WTC11 (cell line): ENCODE measurements at regions not wholly inside any gene's neighbourhood (a gene's known extent, or its start where the extent isn't known, plus 50 kb on each side); places are given as distances from the start of the nearest gene placed in this dataset.

Experiments
- ATAC-seq: fragments of 200-7000 bp; cut with Tn5 transposase; 2 replicates; pipeline ENCODE4 v1.10.0; 2021; ENCODE audit warnings: mild to moderate bottlenecking, moderate library complexity
- CTCF ChIA-PET: fragments of 300-600 bp; sonication (Branson Sonifier 250); formaldehyde crosslinking; loops from one replicate; lab custom pipeline; 2021; ENCODE audit warnings: antibody characterized with exemption; lab: Charles Lee
- POLR2A ChIA-PET: fragments of 350-600 bp; sonication (Branson Sonifier 250); formaldehyde crosslinking; loops from one replicate; lab custom pipeline; 2021; ENCODE audit warnings: antibody characterized with exemption; lab: Charles Lee
- DNase-seq: peaks from one replicate; pipeline ENCODE4 v3.0.0; 2021; ENCODE audit warnings: low spot score
- H3K27ac Mint-ChIP-seq: 2 replicates; pipeline ENCODE4 v1.8.0; 2021; ENCODE audit warnings: mixed read lengths
- H3K27me3 Mint-ChIP-seq: 2 replicates; pipeline ENCODE4 v1.8.0; 2021; ENCODE audit warnings: low read depth, mild to moderate bottlenecking, moderate library complexity, mixed read lengths
- H3K36me3 Mint-ChIP-seq: 2 replicates; pipeline ENCODE4 v1.8.0; 2021; ENCODE audit warnings: mixed read lengths
- H3K4me1 Mint-ChIP-seq: 2 replicates; pipeline ENCODE4 v1.8.0; 2022; ENCODE audit warnings: mixed read lengths
- H3K4me3 Mint-ChIP-seq: 2 replicates; pipeline ENCODE4 v1.8.0; 2021; ENCODE audit warnings: mild to moderate bottlenecking, moderate library complexity, mixed read lengths
- H3K9me3 Mint-ChIP-seq: 2 replicates; pipeline ENCODE4 v1.8.0; 2021; ENCODE audit warnings: mixed read lengths
- ATF1 ChIP-seq: sonication (generic); formaldehyde crosslinking; IDR thresholded peaks from 2 replicates; pipeline ENCODE4 v1.8.1; 2023; ENCODE audit warnings: mild to moderate bottlenecking, moderate library complexity, missing genetic modification reagents
- ELF4 ChIP-seq: sonication (generic); formaldehyde crosslinking; IDR thresholded peaks from 2 replicates; pipeline ENCODE4 v1.8.1; 2022; ENCODE audit warnings: low read depth, mild to moderate bottlenecking, moderate library complexity, missing genetic modification reagents
- ESRRA ChIP-seq: sonication (generic); formaldehyde crosslinking; IDR thresholded peaks from 2 replicates; pipeline ENCODE4 v1.8.1; 2022; ENCODE audit warnings: mild to moderate bottlenecking, missing genetic modification reagents, borderline replicate concordance
- FOXK1 ChIP-seq: sonication (generic); formaldehyde crosslinking; IDR thresholded peaks from 2 replicates; pipeline ENCODE4 v1.8.0; 2022; ENCODE audit warnings: mild to moderate bottlenecking, moderate library complexity, missing genetic modification reagents
- JUN ChIP-seq: sonication (generic); formaldehyde crosslinking; IDR thresholded peaks from 2 replicates; pipeline ENCODE4 v1.8.0; 2023; ENCODE audit warnings: mild to moderate bottlenecking, missing genetic modification reagents
- NFATC4 ChIP-seq: fragments of 250-450 bp; sonication (Bioruptor Pico); IDR thresholded peaks from 2 replicates; pipeline ENCODE4 v1.9.0; 2021; ENCODE audit warnings: mild to moderate bottlenecking
- NR2C2 ChIP-seq: sonication (generic); formaldehyde crosslinking; IDR thresholded peaks from 2 replicates; pipeline ENCODE4 v1.8.0; 2022; ENCODE audit warnings: mild to moderate bottlenecking, missing genetic modification reagents
- ZNF219 ChIP-seq: sonication (generic); formaldehyde crosslinking; IDR thresholded peaks from 2 replicates; pipeline ENCODE4 v1.8.0; 2023; ENCODE audit warnings: missing genetic modification reagents, mild to moderate bottlenecking, borderline replicate concordance
- TF ChIP-seq, protein P1 (sequence below): sonication (generic); formaldehyde crosslinking; IDR thresholded peaks from 2 replicates; pipeline ENCODE4 v1.8.1; 2023; ENCODE audit warnings: mild to moderate bottlenecking, missing genetic modification reagents
- TF ChIP-seq, protein P2 (sequence below): sonication (generic); formaldehyde crosslinking; IDR thresholded peaks from 2 replicates; pipeline ENCODE4 v1.8.0; 2022; ENCODE audit warnings: missing genetic modification reagents
- TF ChIP-seq, protein P3 (sequence below): fragments of 200-600 bp; IDR thresholded peaks from 2 replicates; pipeline ENCODE4 v1.8.0; 2022; ENCODE audit warnings: antibody characterized with exemption
- TF ChIP-seq, protein P4 (sequence below): sonication (generic); formaldehyde crosslinking; IDR thresholded peaks from 2 replicates; pipeline ENCODE4 v1.8.1; 2023; ENCODE audit warnings: mild to moderate bottlenecking, moderate library complexity, missing genetic modification reagents
- TF ChIP-seq, protein P5 (sequence below): sonication (generic); formaldehyde crosslinking; IDR thresholded peaks from 2 replicates; pipeline ENCODE4 v1.8.1; 2023; ENCODE audit warnings: mild to moderate bottlenecking, missing genetic modification reagents
- TF ChIP-seq, protein P6 (sequence below): sonication (generic); formaldehyde crosslinking; IDR thresholded peaks from 2 replicates; pipeline ENCODE4 v1.8.0; 2022; ENCODE audit warnings: mild to moderate bottlenecking, missing genetic modification reagents
- TF ChIP-seq, protein P7 (sequence below): fragments of 250-450 bp; sonication (Bioruptor Pico); IDR thresholded peaks from 2 replicates; pipeline ENCODE4 v1.9.0; 2021; ENCODE audit warnings: mild to moderate bottlenecking
- TF ChIP-seq, protein P8 (sequence below): sonication (generic); formaldehyde crosslinking; IDR thresholded peaks from 2 replicates; pipeline ENCODE4 v1.8.0; 2023; ENCODE audit warnings: missing genetic modification reagents, mild to moderate bottlenecking, borderline replicate concordance

DNA sequence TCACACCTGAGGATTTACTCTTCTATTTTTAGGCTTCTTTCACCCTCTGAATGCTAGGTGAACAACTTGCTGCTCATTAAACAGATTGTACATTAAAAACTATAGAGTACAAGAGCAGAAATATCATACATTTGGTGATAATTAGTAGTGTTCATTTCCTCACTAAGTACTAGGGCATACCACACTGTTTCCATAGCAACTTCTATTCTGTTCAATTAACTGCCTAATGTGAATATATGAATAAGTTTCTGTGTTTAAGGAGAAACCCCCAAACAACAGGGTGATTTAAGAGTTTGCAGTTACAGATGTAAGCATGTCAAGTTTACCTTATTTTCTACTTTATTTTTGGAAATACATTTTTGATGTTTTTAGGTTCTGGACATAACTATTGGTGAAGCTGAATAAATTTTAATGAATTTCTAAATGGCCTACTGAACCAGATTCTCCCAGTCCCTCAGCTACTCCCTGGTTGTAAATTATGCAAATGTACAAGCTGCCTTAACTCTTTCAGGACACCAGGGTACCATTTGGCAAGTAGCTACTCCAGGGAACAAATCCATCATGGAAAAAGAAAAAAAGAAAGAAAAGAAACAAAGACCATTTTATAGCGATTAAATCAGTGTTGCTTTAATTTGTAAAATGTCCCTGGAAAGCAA, 199.8 kb upstream of the NAV3 start:
- H3K27ac Mint-ChIP-seq, result no peak overlapping the region
- DNase-seq (no peak), ATAC-seq (no peak)
- H3K9me3 Mint-ChIP-seq, result peaks cover 4% of the 10 kb centered on the region; the same call in 1 of the 2 replicates
- H3K27me3 Mint-ChIP-seq, result no peaks in the 10 kb centered on the region
- no peaks in the 10 kb centered on the region for H3K36me3 Mint-ChIP-seq
- TF ChIP-seq ESRRA (CRISPR knock-in tag) (no peak), NFATC4 (CRISPR knock-in tag) (no peak), ZNF219 (CRISPR knock-in tag) (no peak), FOXK1 (CRISPR knock-in tag) (no peak), NR2C2 (CRISPR knock-in tag) (no peak), JUN (CRISPR knock-in tag) (no peak), ELF4 (CRISPR knock-in tag) (no peak), ATF1 (CRISPR knock-in tag) (no peak)
- TF ChIP-seq, protein P1, sequence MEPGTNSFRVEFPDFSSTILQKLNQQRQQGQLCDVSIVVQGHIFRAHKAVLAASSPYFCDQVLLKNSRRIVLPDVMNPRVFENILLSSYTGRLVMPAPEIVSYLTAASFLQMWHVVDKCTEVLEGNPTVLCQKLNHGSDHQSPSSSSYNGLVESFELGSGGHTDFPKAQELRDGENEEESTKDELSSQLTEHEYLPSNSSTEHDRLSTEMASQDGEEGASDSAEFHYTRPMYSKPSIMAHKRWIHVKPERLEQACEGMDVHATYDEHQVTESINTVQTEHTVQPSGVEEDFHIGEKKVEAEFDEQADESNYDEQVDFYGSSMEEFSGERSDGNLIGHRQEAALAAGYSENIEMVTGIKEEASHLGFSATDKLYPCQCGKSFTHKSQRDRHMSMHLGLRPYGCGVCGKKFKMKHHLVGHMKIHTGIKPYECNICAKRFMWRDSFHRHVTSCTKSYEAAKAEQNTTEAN (CRISPR knock-in tag), result no peak
- TF ChIP-seq, protein P2, sequence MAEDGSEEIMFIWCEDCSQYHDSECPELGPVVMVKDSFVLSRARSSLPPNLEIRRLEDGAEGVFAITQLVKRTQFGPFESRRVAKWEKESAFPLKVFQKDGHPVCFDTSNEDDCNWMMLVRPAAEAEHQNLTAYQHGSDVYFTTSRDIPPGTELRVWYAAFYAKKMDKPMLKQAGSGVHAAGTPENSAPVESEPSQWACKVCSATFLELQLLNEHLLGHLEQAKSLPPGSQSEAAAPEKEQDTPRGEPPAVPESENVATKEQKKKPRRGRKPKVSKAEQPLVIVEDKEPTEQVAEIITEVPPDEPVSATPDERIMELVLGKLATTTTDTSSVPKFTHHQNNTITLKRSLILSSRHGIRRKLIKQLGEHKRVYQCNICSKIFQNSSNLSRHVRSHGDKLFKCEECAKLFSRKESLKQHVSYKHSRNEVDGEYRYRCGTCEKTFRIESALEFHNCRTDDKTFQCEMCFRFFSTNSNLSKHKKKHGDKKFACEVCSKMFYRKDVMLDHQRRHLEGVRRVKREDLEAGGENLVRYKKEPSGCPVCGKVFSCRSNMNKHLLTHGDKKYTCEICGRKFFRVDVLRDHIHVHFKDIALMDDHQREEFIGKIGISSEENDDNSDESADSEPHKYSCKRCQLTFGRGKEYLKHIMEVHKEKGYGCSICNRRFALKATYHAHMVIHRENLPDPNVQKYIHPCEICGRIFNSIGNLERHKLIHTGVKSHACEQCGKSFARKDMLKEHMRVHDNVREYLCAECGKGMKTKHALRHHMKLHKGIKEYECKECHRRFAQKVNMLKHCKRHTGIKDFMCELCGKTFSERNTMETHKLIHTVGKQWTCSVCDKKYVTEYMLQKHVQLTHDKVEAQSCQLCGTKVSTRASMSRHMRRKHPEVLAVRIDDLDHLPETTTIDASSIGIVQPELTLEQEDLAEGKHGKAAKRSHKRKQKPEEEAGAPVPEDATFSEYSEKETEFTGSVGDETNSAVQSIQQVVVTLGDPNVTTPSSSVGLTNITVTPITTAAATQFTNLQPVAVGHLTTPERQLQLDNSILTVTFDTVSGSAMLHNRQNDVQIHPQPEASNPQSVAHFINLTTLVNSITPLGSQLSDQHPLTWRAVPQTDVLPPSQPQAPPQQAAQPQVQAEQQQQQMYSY, result no peak
- TF ChIP-seq, protein P3, sequence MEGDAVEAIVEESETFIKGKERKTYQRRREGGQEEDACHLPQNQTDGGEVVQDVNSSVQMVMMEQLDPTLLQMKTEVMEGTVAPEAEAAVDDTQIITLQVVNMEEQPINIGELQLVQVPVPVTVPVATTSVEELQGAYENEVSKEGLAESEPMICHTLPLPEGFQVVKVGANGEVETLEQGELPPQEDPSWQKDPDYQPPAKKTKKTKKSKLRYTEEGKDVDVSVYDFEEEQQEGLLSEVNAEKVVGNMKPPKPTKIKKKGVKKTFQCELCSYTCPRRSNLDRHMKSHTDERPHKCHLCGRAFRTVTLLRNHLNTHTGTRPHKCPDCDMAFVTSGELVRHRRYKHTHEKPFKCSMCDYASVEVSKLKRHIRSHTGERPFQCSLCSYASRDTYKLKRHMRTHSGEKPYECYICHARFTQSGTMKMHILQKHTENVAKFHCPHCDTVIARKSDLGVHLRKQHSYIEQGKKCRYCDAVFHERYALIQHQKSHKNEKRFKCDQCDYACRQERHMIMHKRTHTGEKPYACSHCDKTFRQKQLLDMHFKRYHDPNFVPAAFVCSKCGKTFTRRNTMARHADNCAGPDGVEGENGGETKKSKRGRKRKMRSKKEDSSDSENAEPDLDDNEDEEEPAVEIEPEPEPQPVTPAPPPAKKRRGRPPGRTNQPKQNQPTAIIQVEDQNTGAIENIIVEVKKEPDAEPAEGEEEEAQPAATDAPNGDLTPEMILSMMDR, result no peak
- TF ChIP-seq, protein P4, sequence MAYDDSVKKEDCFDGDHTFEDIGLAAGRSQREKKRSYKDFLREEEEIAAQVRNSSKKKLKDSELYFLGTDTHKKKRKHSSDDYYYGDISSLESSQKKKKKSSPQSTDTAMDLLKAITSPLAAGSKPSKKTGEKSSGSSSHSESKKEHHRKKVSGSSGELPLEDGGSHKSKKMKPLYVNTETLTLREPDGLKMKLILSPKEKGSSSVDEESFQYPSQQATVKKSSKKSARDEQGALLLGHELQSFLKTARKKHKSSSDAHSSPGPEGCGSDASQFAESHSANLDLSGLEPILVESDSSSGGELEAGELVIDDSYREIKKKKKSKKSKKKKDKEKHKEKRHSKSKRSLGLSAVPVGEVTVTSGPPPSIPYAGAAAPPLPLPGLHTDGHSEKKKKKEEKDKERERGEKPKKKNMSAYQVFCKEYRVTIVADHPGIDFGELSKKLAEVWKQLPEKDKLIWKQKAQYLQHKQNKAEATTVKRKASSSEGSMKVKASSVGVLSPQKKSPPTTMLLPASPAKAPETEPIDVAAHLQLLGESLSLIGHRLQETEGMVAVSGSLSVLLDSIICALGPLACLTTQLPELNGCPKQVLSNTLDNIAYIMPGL (CRISPR knock-in tag), result no peak
- TF ChIP-seq, protein P5, sequence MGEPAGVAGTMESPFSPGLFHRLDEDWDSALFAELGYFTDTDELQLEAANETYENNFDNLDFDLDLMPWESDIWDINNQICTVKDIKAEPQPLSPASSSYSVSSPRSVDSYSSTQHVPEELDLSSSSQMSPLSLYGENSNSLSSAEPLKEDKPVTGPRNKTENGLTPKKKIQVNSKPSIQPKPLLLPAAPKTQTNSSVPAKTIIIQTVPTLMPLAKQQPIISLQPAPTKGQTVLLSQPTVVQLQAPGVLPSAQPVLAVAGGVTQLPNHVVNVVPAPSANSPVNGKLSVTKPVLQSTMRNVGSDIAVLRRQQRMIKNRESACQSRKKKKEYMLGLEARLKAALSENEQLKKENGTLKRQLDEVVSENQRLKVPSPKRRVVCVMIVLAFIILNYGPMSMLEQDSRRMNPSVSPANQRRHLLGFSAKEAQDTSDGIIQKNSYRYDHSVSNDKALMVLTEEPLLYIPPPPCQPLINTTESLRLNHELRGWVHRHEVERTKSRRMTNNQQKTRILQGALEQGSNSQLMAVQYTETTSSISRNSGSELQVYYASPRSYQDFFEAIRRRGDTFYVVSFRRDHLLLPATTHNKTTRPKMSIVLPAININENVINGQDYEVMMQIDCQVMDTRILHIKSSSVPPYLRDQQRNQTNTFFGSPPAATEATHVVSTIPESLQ (CRISPR knock-in tag), result no peak
- TF ChIP-seq, protein P6, sequence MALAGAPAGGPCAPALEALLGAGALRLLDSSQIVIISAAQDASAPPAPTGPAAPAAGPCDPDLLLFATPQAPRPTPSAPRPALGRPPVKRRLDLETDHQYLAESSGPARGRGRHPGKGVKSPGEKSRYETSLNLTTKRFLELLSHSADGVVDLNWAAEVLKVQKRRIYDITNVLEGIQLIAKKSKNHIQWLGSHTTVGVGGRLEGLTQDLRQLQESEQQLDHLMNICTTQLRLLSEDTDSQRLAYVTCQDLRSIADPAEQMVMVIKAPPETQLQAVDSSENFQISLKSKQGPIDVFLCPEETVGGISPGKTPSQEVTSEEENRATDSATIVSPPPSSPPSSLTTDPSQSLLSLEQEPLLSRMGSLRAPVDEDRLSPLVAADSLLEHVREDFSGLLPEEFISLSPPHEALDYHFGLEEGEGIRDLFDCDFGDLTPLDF (CRISPR knock-in tag), result no peak
- TF ChIP-seq, protein P7, sequence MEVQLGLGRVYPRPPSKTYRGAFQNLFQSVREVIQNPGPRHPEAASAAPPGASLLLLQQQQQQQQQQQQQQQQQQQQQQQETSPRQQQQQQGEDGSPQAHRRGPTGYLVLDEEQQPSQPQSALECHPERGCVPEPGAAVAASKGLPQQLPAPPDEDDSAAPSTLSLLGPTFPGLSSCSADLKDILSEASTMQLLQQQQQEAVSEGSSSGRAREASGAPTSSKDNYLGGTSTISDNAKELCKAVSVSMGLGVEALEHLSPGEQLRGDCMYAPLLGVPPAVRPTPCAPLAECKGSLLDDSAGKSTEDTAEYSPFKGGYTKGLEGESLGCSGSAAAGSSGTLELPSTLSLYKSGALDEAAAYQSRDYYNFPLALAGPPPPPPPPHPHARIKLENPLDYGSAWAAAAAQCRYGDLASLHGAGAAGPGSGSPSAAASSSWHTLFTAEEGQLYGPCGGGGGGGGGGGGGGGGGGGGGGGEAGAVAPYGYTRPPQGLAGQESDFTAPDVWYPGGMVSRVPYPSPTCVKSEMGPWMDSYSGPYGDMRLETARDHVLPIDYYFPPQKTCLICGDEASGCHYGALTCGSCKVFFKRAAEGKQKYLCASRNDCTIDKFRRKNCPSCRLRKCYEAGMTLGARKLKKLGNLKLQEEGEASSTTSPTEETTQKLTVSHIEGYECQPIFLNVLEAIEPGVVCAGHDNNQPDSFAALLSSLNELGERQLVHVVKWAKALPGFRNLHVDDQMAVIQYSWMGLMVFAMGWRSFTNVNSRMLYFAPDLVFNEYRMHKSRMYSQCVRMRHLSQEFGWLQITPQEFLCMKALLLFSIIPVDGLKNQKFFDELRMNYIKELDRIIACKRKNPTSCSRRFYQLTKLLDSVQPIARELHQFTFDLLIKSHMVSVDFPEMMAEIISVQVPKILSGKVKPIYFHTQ (CRISPR knock-in tag), result no peak
- TF ChIP-seq, protein P8, sequence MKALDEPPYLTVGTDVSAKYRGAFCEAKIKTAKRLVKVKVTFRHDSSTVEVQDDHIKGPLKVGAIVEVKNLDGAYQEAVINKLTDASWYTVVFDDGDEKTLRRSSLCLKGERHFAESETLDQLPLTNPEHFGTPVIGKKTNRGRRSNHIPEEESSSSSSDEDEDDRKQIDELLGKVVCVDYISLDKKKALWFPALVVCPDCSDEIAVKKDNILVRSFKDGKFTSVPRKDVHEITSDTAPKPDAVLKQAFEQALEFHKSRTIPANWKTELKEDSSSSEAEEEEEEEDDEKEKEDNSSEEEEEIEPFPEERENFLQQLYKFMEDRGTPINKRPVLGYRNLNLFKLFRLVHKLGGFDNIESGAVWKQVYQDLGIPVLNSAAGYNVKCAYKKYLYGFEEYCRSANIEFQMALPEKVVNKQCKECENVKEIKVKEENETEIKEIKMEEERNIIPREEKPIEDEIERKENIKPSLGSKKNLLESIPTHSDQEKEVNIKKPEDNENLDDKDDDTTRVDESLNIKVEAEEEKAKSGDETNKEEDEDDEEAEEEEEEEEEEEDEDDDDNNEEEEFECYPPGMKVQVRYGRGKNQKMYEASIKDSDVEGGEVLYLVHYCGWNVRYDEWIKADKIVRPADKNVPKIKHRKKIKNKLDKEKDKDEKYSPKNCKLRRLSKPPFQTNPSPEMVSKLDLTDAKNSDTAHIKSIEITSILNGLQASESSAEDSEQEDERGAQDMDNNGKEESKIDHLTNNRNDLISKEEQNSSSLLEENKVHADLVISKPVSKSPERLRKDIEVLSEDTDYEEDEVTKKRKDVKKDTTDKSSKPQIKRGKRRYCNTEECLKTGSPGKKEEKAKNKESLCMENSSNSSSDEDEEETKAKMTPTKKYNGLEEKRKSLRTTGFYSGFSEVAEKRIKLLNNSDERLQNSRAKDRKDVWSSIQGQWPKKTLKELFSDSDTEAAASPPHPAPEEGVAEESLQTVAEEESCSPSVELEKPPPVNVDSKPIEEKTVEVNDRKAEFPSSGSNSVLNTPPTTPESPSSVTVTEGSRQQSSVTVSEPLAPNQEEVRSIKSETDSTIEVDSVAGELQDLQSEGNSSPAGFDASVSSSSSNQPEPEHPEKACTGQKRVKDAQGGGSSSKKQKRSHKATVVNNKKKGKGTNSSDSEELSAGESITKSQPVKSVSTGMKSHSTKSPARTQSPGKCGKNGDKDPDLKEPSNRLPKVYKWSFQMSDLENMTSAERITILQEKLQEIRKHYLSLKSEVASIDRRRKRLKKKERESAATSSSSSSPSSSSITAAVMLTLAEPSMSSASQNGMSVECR, result no peak
- TF ChIP-seq, all 79 proteins: peak for 0
- no peak overlapping the region for H3K4me3 Mint-ChIP-seq
- ChIA-PET CTCF (interaction anchor here (0.8 to 2.0 kb wide), 3 partner anchors 14 to 55 kb away, joined by 3 to 4 read pairs (median 3); no protein-coding TSS in a partner anchor), POLR2A (interaction anchor here (0.7 kb wide), 1 partner anchor 268 kb away, joined by 3 read pairs; no protein-coding TSS in a partner anchor)
- peaks cover 5% of the 10 kb centered on the region for H3K4me1 Mint-ChIP-seq
